ENCODE measurements at regions not wholly inside any gene's neighbourhood (a gene's known extent, or its start where the extent isn't known, plus 50 kb on each side); places are given as distances from the start of the nearest gene placed in this dataset.

GRCh38 chr4:137626942-137627738 is 94.8 kb upstream of the PCDH18 start:
- no peak for DNase-seq

GRCh38 chr4:137623013-137623412 is 90.7 kb upstream of the PCDH18 start:
- DNase-seq = no peak

GRCh38 chr4:137621056-137621455 is 88.8 kb upstream of the PCDH18 start:
- DNase-seq = no peak

- DNase-seq = no peak
Measured at GRCh38 chr4:137614491-137614890, 82.2 kb upstream of the PCDH18 start.

GRCh38 chr4:137611998-137612700 is 79.9 kb upstream of the PCDH18 start:
- no peak for DNase-seq

- DNase-seq = no peak
Measured at GRCh38 chr4:137610960-137611359, 78.7 kb upstream of the PCDH18 start.

- DNase-seq = no peak
Measured at GRCh38 chr4:137609718-137610430, 77.6 kb upstream of the PCDH18 start.

GRCh38 chr4:137608085-137608484 is 75.8 kb upstream of the PCDH18 start:
- DNase-seq = no peak

GRCh38 chr4:137602436-137602835 is 70.1 kb upstream of the PCDH18 start:
- no peak for DNase-seq

GRCh38 chr4:137601934-137602333 is 69.6 kb upstream of the PCDH18 start:
- no peak for DNase-seq

GRCh38 chr4:137599734-137600133 is 67.4 kb upstream of the PCDH18 start:
- DNase-seq = no peak

GRCh38 chr4:137597752-137598430 is 65.6 kb upstream of the PCDH18 start:
- no peak for DNase-seq

- DNase-seq = no peak
Measured at GRCh38 chr4:137587796-137588195, 55.5 kb upstream of the PCDH18 start.

GRCh38 chr4:137583671-137584070 is 51.4 kb upstream of the PCDH18 start:
- DNase-seq = no peak
